ENCODE measurements at regions not wholly inside any gene's neighbourhood (a gene's known extent, or its start where the extent isn't known, plus 50 kb on each side); places are given as distances from the start of the nearest gene placed in this dataset.

- H3K36me3 ChIP-seq (ENCODE audit: control insufficient read depth in 5 of 5, insufficient read depth in 5 of 5, low read length in 5 of 5) = no peaks in the 10 kb centered on the region
- H3K4me1 ChIP-seq (ENCODE audit: control insufficient read depth in 5 of 5, insufficient read depth in 5 of 5, low read length in 5 of 5) = peaks cover 0 to 2% (median 0%) of the 10 kb centered on the region in 5 donors
- peaks cover 0 to 4% (median 0%) of the 10 kb centered on the region in 5 donors for H3K27me3 ChIP-seq (ENCODE audit: control insufficient read depth in 5 of 5, insufficient read depth in 4 of 5, low read length in 5 of 5)
- H3K27ac ChIP-seq (ENCODE audit: low read depth, low read length) = no peak overlapping the region
- no peaks in the 10 kb centered on the region for H3K9me3 ChIP-seq (ENCODE audit: control insufficient read depth in 5 of 5, low read length in 5 of 5)
- H3K9ac ChIP-seq (ENCODE audit: low read length in 5 of 5) = no peak overlapping the region
- H3K4me3 ChIP-seq (ENCODE audit: low read depth in 1 of 5, low read length in 5 of 5) = peak overlapping the region; percentile 6 to 49 (median 40)
These were observed 252.7 kb upstream of the MBL2 start for GRCh38 chr10:53025172-53025711.

DNA sequence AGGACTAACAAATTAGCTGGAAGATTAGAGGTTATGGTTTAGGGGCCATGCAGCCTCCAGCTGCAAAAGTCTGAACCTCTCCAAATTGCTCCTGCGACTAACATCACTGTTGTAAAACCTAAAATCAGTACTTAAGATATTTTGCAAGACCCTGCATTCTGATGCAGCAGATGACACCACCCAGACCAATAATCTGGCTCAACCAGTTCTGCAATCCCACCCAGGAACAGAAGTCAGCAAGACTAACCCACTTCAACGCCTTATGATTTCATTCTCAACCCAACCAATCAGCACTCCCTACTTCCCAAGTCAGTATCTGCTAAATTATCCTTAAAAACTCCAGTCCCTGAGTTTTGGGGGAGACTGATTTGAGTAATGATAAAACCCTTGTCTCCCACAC is 250.8 kb upstream of the MBL2 start:
- Histone ChIP-seq H3K4me1 (ENCODE audit: control insufficient read depth in 5 of 5, insufficient read depth in 5 of 5, low read length in 5 of 5) (peaks cover 0 to 2% (median 0%) of the 10 kb centered on the region in 5 donors), H3K36me3 (ENCODE audit: control insufficient read depth in 5 of 5, insufficient read depth in 5 of 5, low read length in 5 of 5) (no peaks in the 10 kb centered on the region), H3K9me3 (ENCODE audit: control insufficient read depth in 5 of 5, low read length in 5 of 5) (no peaks in the 10 kb centered on the region), H3K27me3 (ENCODE audit: control insufficient read depth in 5 of 5, insufficient read depth in 4 of 5, low read length in 5 of 5) (peaks cover 0 to 4% (median 0%) of the 10 kb centered on the region in 5 donors), H3K9ac (ENCODE audit: low read length in 5 of 5) (no peak overlapping the region), H3K27ac (ENCODE audit: low read depth, low read length) (no peak overlapping the region), H3K4me3 (ENCODE audit: low read depth in 1 of 5, low read length in 5 of 5) (no peak overlapping the region)

DNA sequence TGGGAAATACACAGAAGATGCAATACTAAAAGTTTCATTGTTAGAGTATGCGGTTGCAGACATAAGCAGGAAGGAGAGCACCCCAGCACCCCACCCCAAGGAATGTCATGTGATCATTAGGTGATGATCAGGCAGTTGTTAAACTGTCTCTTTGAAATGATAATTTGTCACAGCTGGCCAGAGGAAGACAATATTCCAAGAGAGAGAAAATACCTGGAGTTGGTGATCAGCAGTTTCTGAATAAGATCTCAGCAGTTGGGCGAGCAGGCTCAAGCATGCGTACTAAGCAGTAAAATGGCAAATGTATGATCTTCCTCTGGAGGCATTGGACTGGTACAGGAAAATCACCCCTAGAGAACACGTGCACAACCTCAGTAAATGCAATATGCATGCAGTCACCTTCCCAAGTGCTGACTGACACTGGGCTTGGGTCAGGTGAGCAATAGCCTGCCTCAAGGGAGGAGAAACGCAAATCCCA is 250.1 kb upstream of the MBL2 start:
- Histone ChIP-seq H3K36me3 (ENCODE audit: control insufficient read depth in 5 of 5, insufficient read depth in 5 of 5, low read length in 5 of 5) (no peaks in the 10 kb centered on the region), H3K9ac (ENCODE audit: low read length in 5 of 5) (no peak overlapping the region), H3K27me3 (ENCODE audit: control insufficient read depth in 5 of 5, insufficient read depth in 4 of 5, low read length in 5 of 5) (peaks cover 0 to 4% (median 0%) of the 10 kb centered on the region in 5 donors), H3K4me3 (ENCODE audit: low read depth in 1 of 5, low read length in 5 of 5) (no peak overlapping the region), H3K4me1 (ENCODE audit: control insufficient read depth in 5 of 5, insufficient read depth in 5 of 5, low read length in 5 of 5) (peaks cover 0 to 2% (median 0%) of the 10 kb centered on the region in 5 donors), H3K27ac (ENCODE audit: low read depth, low read length) (no peak overlapping the region), H3K9me3 (ENCODE audit: control insufficient read depth in 5 of 5, low read length in 5 of 5) (no peaks in the 10 kb centered on the region)

DNA sequence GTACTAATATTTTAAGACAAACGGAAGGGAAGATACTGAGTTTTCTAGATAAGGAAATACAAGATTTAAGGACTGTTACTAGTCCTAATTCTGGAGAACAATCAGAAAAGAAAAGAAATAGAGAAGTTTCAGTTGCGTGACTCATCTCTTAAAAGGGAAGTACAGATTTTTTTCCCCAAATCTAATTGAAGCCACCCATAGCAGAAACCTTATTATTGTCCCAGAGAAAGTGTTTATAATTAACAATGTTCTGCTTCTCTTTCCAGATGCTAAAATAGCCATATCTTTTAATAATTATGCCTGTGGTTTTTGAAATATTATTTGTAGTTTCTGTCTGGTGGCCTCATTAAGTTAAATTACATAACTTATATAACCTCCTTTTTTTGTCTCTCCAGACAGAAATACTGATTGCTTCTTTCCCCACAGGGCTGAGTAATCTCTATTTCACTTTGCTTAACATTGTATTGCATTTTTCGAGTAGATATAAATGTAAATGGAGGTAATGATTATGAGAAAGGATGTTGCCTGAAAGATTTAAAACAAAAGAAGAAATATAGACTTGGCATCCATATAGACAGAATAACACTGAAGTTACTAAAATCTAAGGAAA is 240.7 kb upstream of the MBL2 start:
- no peaks in the 10 kb centered on the region for H3K4me1 ChIP-seq (ENCODE audit: control insufficient read depth in 5 of 5, insufficient read depth in 5 of 5, low read length in 5 of 5)
- H3K9me3 ChIP-seq (ENCODE audit: control insufficient read depth in 5 of 5, low read length in 5 of 5) = no peaks in the 10 kb centered on the region
- H3K27me3 ChIP-seq (ENCODE audit: control insufficient read depth in 5 of 5, insufficient read depth in 4 of 5, low read length in 5 of 5) = no peaks in the 10 kb centered on the region
- H3K27ac ChIP-seq (ENCODE audit: low read depth, low read length) = no peak overlapping the region
- H3K36me3 ChIP-seq (ENCODE audit: control insufficient read depth in 5 of 5, insufficient read depth in 5 of 5, low read length in 5 of 5) = no peaks in the 10 kb centered on the region
- H3K4me3 ChIP-seq (ENCODE audit: low read depth in 1 of 5, low read length in 5 of 5) = no peak overlapping the region
- no peak overlapping the region for H3K9ac ChIP-seq (ENCODE audit: low read length in 5 of 5)

- Histone ChIP-seq H3K27ac (ENCODE audit: low read depth, low read length) (no peak overlapping the region), H3K27me3 (ENCODE audit: control insufficient read depth in 5 of 5, insufficient read depth in 4 of 5, low read length in 5 of 5) (no peaks in the 10 kb centered on the region), H3K4me1 (ENCODE audit: control insufficient read depth in 5 of 5, insufficient read depth in 5 of 5, low read length in 5 of 5) (no peaks in the 10 kb centered on the region), H3K9me3 (ENCODE audit: control insufficient read depth in 5 of 5, low read length in 5 of 5) (no peaks in the 10 kb centered on the region), H3K36me3 (ENCODE audit: control insufficient read depth in 5 of 5, insufficient read depth in 5 of 5, low read length in 5 of 5) (no peaks in the 10 kb centered on the region), H3K9ac (ENCODE audit: low read length in 5 of 5) (no peak overlapping the region), H3K4me3 (ENCODE audit: low read depth in 1 of 5, low read length in 5 of 5) (no peak overlapping the region)
These were observed 237.7 kb upstream of the MBL2 start for GRCh38 chr10:53009961-53010907.

- no peak overlapping the region for H3K27ac ChIP-seq (ENCODE audit: low read depth, low read length)
- H3K4me3 ChIP-seq (ENCODE audit: low read depth in 1 of 5, low read length in 5 of 5) = no peak overlapping the region
- H3K27me3 ChIP-seq (ENCODE audit: control insufficient read depth in 5 of 5, insufficient read depth in 4 of 5, low read length in 5 of 5) = no peaks in the 10 kb centered on the region
- H3K9me3 ChIP-seq (ENCODE audit: control insufficient read depth in 5 of 5, low read length in 5 of 5) = no peaks in the 10 kb centered on the region
- no peak overlapping the region for H3K9ac ChIP-seq (ENCODE audit: low read length in 5 of 5)
- H3K4me1 ChIP-seq (ENCODE audit: control insufficient read depth in 5 of 5, insufficient read depth in 5 of 5, low read length in 5 of 5) = no peaks in the 10 kb centered on the region
- no peaks in the 10 kb centered on the region for H3K36me3 ChIP-seq (ENCODE audit: control insufficient read depth in 5 of 5, insufficient read depth in 5 of 5, low read length in 5 of 5)
These were observed 234.9 kb upstream of the MBL2 start for GRCh38 chr10:53007527-53007842.

GRCh38 chr10:53006663-53007526 is 234.3 kb upstream of the MBL2 start:
- H3K4me1 ChIP-seq (ENCODE audit: control insufficient read depth in 5 of 5, insufficient read depth in 5 of 5, low read length in 5 of 5) = no peaks in the 10 kb centered on the region
- H3K4me3 ChIP-seq (ENCODE audit: low read depth in 1 of 5, low read length in 5 of 5) = no peak overlapping the region
- no peaks in the 10 kb centered on the region for H3K9me3 ChIP-seq (ENCODE audit: control insufficient read depth in 5 of 5, low read length in 5 of 5)
- H3K9ac ChIP-seq (ENCODE audit: low read length in 5 of 5) = no peak overlapping the region
- H3K36me3 ChIP-seq (ENCODE audit: control insufficient read depth in 5 of 5, insufficient read depth in 5 of 5, low read length in 5 of 5) = no peaks in the 10 kb centered on the region
- H3K27me3 ChIP-seq (ENCODE audit: control insufficient read depth in 5 of 5, insufficient read depth in 4 of 5, low read length in 5 of 5) = no peaks in the 10 kb centered on the region
- H3K27ac ChIP-seq (ENCODE audit: low read depth, low read length) = no peak overlapping the region

DNA sequence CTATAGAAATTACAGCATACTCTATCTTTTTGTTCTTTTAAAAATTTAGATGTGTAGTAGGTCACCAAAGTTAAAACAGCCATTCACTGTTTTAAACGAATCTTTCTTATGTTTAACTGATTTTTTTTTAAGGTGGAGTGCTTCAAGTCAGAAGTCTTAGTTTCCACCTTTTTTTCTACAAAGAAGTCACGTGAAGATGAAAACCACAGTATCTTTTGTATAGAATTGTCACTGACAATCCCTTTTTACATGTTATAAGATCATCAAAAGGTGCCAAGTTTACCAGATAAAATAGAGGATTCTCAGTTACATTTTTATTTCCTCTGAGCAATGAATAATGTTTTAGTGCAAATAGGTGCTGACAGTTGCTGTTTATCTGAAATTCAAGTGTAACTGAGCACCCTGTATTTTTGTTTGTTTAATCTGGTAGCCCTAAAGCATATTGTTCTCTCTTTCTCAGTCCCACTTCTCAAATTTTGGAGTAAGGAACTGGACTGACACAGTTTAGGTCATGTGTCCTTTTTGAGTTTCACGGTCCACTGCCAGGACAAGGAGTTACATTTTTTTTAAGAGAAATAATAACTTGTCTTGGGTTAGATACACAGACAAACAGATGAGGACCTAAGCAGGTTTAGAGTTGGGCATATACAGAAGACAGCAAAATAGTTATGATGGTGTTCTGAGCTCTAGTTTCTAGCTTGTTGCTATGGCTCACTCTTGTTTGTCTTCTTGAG is 233.2 kb upstream of the MBL2 start:
- H3K9me3 ChIP-seq (ENCODE audit: control insufficient read depth in 5 of 5, low read length in 5 of 5) = no peaks in the 10 kb centered on the region
- no peak overlapping the region for H3K4me3 ChIP-seq (ENCODE audit: low read depth in 1 of 5, low read length in 5 of 5)
- no peaks in the 10 kb centered on the region for H3K27me3 ChIP-seq (ENCODE audit: control insufficient read depth in 5 of 5, insufficient read depth in 4 of 5, low read length in 5 of 5)
- no peaks in the 10 kb centered on the region for H3K36me3 ChIP-seq (ENCODE audit: control insufficient read depth in 5 of 5, insufficient read depth in 5 of 5, low read length in 5 of 5)
- H3K27ac ChIP-seq (ENCODE audit: low read depth, low read length) = no peak overlapping the region
- H3K4me1 ChIP-seq (ENCODE audit: control insufficient read depth in 5 of 5, insufficient read depth in 5 of 5, low read length in 5 of 5) = no peaks in the 10 kb centered on the region
- no peak overlapping the region for H3K9ac ChIP-seq (ENCODE audit: low read length in 5 of 5)

GRCh38 chr10:53003094-53003493 is 230.5 kb upstream of the MBL2 start:
- Histone ChIP-seq H3K9ac (ENCODE audit: low read length in 5 of 5) (no peak overlapping the region), H3K27me3 (ENCODE audit: control insufficient read depth in 5 of 5, insufficient read depth in 4 of 5, low read length in 5 of 5) (no peaks in the 10 kb centered on the region), H3K4me3 (ENCODE audit: low read depth in 1 of 5, low read length in 5 of 5) (no peak overlapping the region), H3K9me3 (ENCODE audit: control insufficient read depth in 5 of 5, low read length in 5 of 5) (no peaks in the 10 kb centered on the region), H3K36me3 (ENCODE audit: control insufficient read depth in 5 of 5, insufficient read depth in 5 of 5, low read length in 5 of 5) (no peaks in the 10 kb centered on the region), H3K27ac (ENCODE audit: low read depth, low read length) (no peak overlapping the region), H3K4me1 (ENCODE audit: control insufficient read depth in 5 of 5, insufficient read depth in 5 of 5, low read length in 5 of 5) (no peaks in the 10 kb centered on the region)

Data from subcutaneous abdominal adipose tissue (tissue), 5 donors.